Inflammatory macrophage treated with lipopolysaccharide for 4 hours (primary cell): ENCODE measurements at regions not wholly inside any gene's neighbourhood (a gene's known extent, or its start where the extent isn't known, plus 50 kb on each side); places are given as distances from the start of the nearest gene placed in this dataset.

Experiments
- DNase-seq: peaks from one replicate; pipeline ENCODE4 v3.0.0-alpha.2; 2020

DNA sequence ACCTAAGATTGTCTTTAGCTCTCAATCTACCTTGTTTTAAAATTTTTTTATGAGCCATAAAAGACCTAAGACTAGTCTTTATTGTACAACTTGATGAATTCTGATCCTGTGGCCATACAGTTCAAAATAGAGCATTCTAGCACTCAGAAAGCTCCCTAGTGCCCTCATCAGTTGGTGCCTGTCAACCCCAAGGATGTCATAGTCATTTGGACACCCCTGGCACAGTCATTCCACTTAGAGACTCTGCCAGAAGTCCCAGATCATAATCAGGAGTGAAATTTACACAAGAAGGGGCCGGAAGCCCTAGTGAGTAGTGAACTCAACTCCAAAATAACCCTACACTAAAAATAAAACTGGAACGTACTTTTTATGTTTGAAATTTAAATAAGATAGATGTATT lies 80.0 kb upstream of the INSIG1 start:
- DNase-seq: no peak

GRCh38 chr7:155218276-155219153 lies 79.2 kb upstream of the INSIG1 start:
- DNase-seq: no peak

DNA sequence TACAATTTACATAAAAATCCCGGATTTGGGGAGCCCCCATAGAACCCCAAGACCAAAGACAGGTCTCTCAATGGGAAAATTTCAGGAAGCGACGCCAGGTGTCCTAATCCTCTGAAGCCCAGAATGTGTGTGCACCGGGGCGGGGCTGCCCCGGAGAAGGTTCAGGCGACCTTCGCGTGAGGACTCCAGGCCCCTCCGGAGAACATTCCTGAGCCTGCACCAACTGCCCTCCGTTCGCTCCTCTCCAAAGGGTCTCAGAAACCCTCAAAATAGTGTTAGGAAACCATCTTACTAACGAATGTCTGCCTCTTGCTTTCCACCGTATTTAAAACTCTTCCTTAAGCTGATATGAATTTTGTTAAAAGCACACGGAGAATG lies 78.5 kb upstream of the INSIG1 start:
- no peak for DNase-seq

- DNase-seq: no peak
Measured at GRCh38 chr7:155219947-155220769, 77.5 kb upstream of the INSIG1 start.

GRCh38 chr7:155220903-155221302 lies 76.8 kb upstream of the INSIG1 start:
- DNase-seq: no peak

DNA sequence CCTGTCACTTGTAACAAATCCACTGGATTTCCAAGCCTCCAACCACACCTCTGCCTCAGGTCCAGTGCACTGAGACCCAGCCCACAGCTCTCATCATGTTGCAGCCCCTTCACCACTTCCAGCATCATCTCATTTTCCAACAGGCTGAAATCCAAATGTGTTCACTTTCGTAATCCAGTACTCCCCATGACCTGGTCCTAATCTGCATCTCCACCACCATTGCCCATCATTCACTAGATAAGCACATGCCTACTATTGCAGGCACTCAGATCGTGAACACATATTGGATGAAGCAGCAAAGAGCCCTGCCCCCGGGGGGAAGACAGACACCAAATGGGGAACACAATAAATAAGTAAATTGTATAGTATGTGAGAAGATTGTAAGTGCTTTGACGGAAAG lies 76.1 kb upstream of the INSIG1 start:
- DNase-seq: no peak

DNA sequence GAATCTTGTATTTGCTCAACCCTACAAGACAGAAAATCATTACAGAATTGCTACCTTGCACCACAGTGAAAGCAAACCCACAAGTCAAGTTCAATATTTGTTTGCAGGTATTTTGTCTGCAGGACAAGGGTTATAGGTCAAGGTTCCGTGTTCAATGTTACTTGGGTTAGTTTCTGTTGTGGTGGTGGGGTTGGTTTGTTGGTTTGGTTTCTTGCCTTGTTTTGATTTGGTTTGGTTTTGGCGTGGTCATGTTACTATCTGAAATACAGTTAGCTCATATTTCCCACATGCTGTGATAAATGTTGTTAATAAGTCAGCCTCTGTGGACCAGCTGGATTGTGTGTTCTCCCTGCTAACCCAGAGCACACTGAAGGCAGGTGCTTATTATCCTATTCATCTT lies 75.6 kb upstream of the INSIG1 start:
- no peak for DNase-seq

DNA sequence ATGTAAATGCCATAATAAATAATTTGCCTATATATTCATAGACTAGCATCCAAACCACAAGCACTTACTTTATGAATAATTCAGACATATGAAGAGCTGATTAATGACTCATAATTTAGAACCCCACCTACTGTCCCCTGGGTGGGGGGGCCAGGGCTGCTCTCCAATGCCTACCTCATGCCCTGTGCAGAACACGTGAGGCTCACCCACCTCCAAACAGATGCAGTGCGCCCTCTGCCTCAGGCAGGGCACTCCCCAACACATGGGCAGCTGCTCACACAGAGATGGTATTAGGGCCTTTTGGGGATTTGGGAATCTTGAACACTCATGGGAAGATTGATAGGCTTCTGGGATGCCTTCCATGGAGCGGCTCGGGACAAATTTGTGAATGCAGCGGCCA lies 75.1 kb upstream of the INSIG1 start:
- DNase-seq: no peak

DNA sequence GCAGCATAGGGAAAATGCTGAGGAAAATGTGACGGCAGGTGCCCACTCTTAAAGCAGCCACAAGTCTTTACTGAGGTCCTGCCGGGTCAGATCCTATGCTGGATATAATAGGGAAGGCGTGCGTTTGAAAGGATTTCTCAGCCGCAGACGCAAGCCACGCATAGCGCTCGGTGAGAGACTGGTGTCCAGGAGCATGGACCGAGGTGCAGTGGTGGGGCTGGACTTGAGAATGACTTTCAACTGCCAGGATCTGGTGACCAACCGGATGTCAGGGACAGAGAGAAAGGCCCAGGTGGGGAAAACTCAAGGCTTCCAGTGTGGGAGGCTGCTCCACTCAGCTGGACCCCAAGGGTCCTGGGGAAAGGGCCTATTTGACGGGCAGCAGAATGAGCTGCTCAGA lies 74.7 kb upstream of the INSIG1 start:
- DNase-seq: no peak

GRCh38 chr7:155223503-155223902 lies 74.2 kb upstream of the INSIG1 start:
- DNase-seq: no peak

- no peak for DNase-seq
Measured at GRCh38 chr7:155224116-155224811, 73.4 kb upstream of the INSIG1 start.

DNA sequence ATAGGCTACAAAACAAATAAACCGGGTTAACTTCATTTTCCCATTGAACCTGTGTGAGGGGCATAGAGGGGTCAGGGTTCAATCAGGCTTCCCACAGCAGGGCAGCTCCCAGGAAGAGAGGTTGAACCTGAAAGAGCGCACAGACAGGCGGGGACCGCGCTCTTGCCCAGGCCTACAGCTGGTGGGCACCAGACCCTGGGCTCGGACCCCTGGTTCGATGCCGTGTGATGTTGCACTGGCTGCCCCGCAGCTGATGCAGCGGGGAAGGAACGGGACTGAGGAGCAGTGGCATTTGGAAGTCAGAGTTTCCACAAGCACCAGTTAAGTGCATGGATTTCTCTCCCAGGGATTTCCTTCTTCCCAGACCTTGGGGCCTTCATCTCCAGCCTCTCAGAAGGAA lies 72.6 kb upstream of the INSIG1 start:
- DNase-seq: no peak

DNA sequence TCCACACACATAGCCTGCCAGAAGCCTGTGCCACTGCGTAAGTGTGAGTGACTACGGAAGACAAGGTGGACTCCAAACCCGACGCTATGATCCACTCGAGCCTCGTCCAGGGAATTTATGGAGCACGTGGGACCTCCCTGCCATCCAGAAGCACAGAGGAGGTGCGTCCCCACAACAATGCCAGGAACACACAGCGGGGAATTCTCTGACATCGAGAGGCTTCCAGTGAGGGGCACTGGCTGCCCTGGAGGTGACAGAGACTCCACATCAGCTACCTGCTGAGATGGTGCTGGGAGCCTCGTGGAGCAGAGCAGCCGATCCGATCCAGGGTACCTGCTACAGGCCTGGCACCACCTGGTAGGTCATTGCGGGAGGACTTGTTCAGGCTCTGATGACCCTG lies 72.2 kb upstream of the INSIG1 start:
- DNase-seq: no peak

- no peak for DNase-seq
Measured at GRCh38 chr7:155226261-155227003, 71.2 kb upstream of the INSIG1 start.

- DNase-seq: no peak
Measured at GRCh38 chr7:155227004-155227787, 70.5 kb upstream of the INSIG1 start.

DNA sequence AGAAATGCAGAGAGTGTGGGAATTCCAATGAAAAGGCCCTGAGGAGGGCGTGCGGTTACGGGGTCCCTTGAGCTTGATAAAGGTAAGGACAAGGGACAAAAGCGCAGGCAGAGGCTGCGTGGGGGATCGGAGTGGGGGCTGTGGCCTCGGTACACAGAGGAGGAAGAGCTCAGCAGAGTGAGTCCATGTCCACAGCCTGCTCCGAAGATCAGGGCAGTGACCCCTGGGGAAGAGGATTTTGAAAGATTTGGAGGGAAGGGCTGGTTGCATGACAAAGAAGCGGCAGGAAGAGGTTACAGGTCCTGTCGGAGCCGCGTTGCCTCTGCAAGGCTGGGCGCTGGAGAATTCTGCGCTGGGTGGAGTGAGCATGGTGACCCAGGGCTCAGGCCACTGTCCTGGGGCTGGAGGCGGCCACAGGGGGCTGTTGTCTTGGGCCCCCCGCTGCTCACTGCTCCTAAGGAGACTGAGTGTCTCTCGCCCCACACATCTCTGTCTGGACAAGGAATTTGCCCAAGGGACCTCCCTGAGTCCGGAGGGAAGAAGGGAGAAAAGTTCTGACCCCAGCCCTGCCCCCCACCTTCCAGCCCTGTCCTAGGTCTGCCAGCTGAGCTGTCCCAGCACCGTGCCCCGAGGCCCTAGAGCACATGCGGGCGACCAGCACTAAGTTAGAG lies 69.8 kb upstream of the INSIG1 start:
- DNase-seq: no peak

DNA sequence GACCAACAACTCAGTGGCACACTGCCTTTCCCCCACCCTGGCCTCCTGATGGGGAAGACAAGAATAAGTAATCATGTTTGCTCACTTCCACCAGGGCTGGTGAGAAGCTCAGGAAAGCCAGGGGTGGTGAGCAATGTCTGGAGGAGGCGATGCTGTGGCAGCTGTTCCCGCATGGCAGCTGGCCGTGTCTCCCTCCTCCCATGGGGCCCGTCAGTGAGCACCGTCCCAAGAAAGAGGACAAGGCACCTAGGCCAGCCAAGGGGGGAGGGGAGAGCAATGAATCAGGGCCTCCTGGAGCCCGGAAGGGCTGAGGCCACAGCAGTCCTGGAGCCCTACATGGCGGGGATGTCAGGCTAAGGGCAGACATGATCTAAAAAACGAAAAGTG lies 69.2 kb upstream of the INSIG1 start:
- DNase-seq: no peak

GRCh38 chr7:155228894-155229293 lies 68.8 kb upstream of the INSIG1 start:
- DNase-seq: no peak

GRCh38 chr7:155229548-155230168 lies 68.0 kb upstream of the INSIG1 start:
- no peak for DNase-seq

- DNase-seq: no peak
Measured at GRCh38 chr7:155230169-155230593, 67.5 kb upstream of the INSIG1 start.

- no peak for DNase-seq
Measured at GRCh38 chr7:155231241-155231800, 66.4 kb upstream of the INSIG1 start.
